GM21825 (cell line): ENCODE measurements at regions not wholly inside any gene's neighbourhood (a gene's known extent, or its start where the extent isn't known, plus 50 kb on each side); places are given as distances from the start of the nearest gene placed in this dataset.

Source experiments
- ATAC-seq: cut with Tn5 transposase; IDR thresholded peaks from one replicate; pipeline ENCODE4 v1.9.1; 2021; ENCODE audit warnings: mild to moderate bottlenecking, moderate library complexity; ENCODE audit not compliant: unreplicated experiment

- ATAC-seq, result no peak
Measured at GRCh38 chr9:86836266-86836665, 111.0 kb downstream of the GAS1 start.

- no peak for ATAC-seq
Measured at GRCh38 chr9:86830356-86830755, 117.0 kb downstream of the GAS1 start.

- no peak for ATAC-seq
Measured at GRCh38 chr9:86829496-86830046, 117.7 kb downstream of the GAS1 start.

GRCh38 chr9:86828631-86829030, 118.7 kb downstream of the GAS1 start:
- no peak for ATAC-seq

- ATAC-seq, result no peak
Measured at GRCh38 chr9:86827893-86828292, 119.4 kb downstream of the GAS1 start.

- no peak for ATAC-seq
Measured at GRCh38 chr9:86825299-86825698, 122.0 kb downstream of the GAS1 start.

- no peak for ATAC-seq
Measured at GRCh38 chr9:86822006-86822801, 125.1 kb downstream of the GAS1 start.

GRCh38 chr9:86821006-86821845, 126.1 kb downstream of the GAS1 start:
- ATAC-seq, result no peak

- ATAC-seq, result no peak
Measured at GRCh38 chr9:86819552-86819951, 127.8 kb downstream of the GAS1 start.

GRCh38 chr9:86818636-86819035, 128.7 kb downstream of the GAS1 start:
- no peak for ATAC-seq

- ATAC-seq, result no peak
Measured at GRCh38 chr9:86816868-86817267, 130.4 kb downstream of the GAS1 start.

GRCh38 chr9:86816366-86816765, 130.9 kb downstream of the GAS1 start:
- ATAC-seq, result no peak

GRCh38 chr9:86812616-86813015, 134.7 kb downstream of the GAS1 start:
- no peak for ATAC-seq

GRCh38 chr9:86809759-86810367, 137.4 kb downstream of the GAS1 start:
- no peak for ATAC-seq

GRCh38 chr9:86809151-86809550, 138.2 kb downstream of the GAS1 start:
- ATAC-seq, result no peak

- ATAC-seq, result no peak
Measured at GRCh38 chr9:86807367-86807976, 139.8 kb downstream of the GAS1 start.

- ATAC-seq, result no peak
Measured at GRCh38 chr9:86804011-86804410, 143.3 kb downstream of the GAS1 start.

- no peak for ATAC-seq
Measured at GRCh38 chr9:86802900-86803673, 144.2 kb downstream of the GAS1 start.

- no peak for ATAC-seq
Measured at GRCh38 chr9:86801246-86801645, 146.1 kb downstream of the GAS1 start.

- ATAC-seq, result no peak
Measured at GRCh38 chr9:86800681-86801080, 146.6 kb downstream of the GAS1 start.
